HCT116 (cell line): ENCODE measurements at regions not wholly inside any gene's neighbourhood (a gene's known extent, or its start where the extent isn't known, plus 50 kb on each side); places are given as distances from the start of the nearest gene placed in this dataset.

Experiments
- ATAC-seq: fragments of 200-7000 bp; cut with Tn5 transposase; 2 replicates; pipeline ENCODE4 v1.9.1; 2020; ENCODE audit warnings: mild to moderate bottlenecking, moderate library complexity
- BruUV-seq: library from RNA; stranded (reverse); fragments of 400-500 nt; replicated peaks from 2 replicates; lab custom pipeline; 2021; lab: Mats Ljungman, UMichigan
- CTCF ChIA-PET: fragments of 300-600 bp; sonication (Branson Sonifier 250); formaldehyde crosslinking; loops from one replicate; lab custom pipeline; 2021; ENCODE audit warnings: antibody characterized with exemption; lab: Charles Lee
- POLR2A ChIA-PET: fragments of 300-600, 350-600 bp; sonication (Branson Sonifier 250); formaldehyde crosslinking; loops from one replicate; lab custom pipeline; 2021; ENCODE audit warnings: antibody characterized with exemption; lab: Charles Lee
- RAD21 ChIA-PET, 2 experiments: fragments of 300-600 bp; sonication (Branson Sonifier 250); formaldehyde crosslinking; loops; one replicate each; lab custom pipeline; 2023; ENCODE audit warnings: low total read pairs in 2 of 2; ENCODE audit not compliant: uncharacterized antibody in 2 of 2, unreplicated experiment in 2 of 2, low non-redundant PET in 1 of 2; lab: Charles Lee
- DNase-seq: peaks from one replicate; pipeline ENCODE4 v3.0.0-alpha.2; 2010; ENCODE audit warnings: low read depth, low spot score
- H2AFZ ChIP-seq: fragments of 200-600 bp; shearing (Covaris generic), sonication (generic); 2 replicates; pipeline ENCODE4 v1.6.1; 2017; ENCODE audit warnings: low read depth, mixed run types, mixed read lengths, antibody characterized with exemption, low read length; ENCODE audit not compliant: poor library complexity, severe bottlenecking
- H3K27ac ChIP-seq: 2 replicates; pipeline ENCODE4 v1.5.1; 2012; ENCODE audit warnings: low read depth, low read length
- H3K27me3 ChIP-seq: fragments of 200-600 bp; sonication (generic); 2 replicates; pipeline ENCODE4 v1.6.1; 2016; ENCODE audit warnings: mixed run types, low read length, mixed read lengths; ENCODE audit not compliant: insufficient read depth
- H3K36me3 ChIP-seq, 2 experiments: fragments of 200-500 bp in 1 of 2; fragments of 200-600 bp in 1 of 2; sonication (Bioruptor generic) in 1 of 2; sonication (generic) in 1 of 2; 2 replicates each; pipeline versions ENCODE4 v1.5.1 to v1.6.1; 2014 to 2016; ENCODE audit warnings: low read length in 2 of 2, inconsistent platforms in 1 of 2, mixed read lengths in 1 of 2, mixed run types in 1 of 2; ENCODE audit not compliant: insufficient read depth in 2 of 2, control insufficient read depth in 1 of 2
- H3K4me1 ChIP-seq, 2 experiments: fragments of 200-600 bp in 1 of 2; sonication (generic) in 1 of 2; 2 replicates each; pipeline versions ENCODE4 v1.5.1 to v1.6.1; 2012 to 2017; ENCODE audit warnings: low read length in 2 of 2, inconsistent platforms in 1 of 2, mild to moderate bottlenecking in 1 of 2, mixed read lengths in 1 of 2, mixed run types in 1 of 2, moderate library complexity in 1 of 2; ENCODE audit not compliant: insufficient read depth in 2 of 2, control insufficient read depth in 1 of 2
- H3K4me2 ChIP-seq: fragments of 200-600 bp; sonication (generic); 2 replicates; pipeline ENCODE4 v1.6.1; 2017; ENCODE audit warnings: mixed run types, low read length, mixed read lengths
- H3K4me3 ChIP-seq, 2 experiments: fragments of 200-600 bp in 1 of 2; sonication (generic) in 1 of 2; replicated peaks in 1 of 2; 2 replicates each; pipeline ENCODE4 v1.5.1; 2011 to 2016; ENCODE audit warnings: low read length in 2 of 2, control low read depth in 1 of 2, low read depth in 1 of 2, mild to moderate bottlenecking in 1 of 2, mixed read lengths in 1 of 2, mixed run types in 1 of 2
- H3K79me2 ChIP-seq: fragments of 200-600 bp; sonication (generic); 2 replicates; pipeline ENCODE4 v1.6.1; 2017; ENCODE audit warnings: mild to moderate bottlenecking, mixed run types, low read length, moderate library complexity, mixed read lengths; ENCODE audit not compliant: insufficient read depth
- H3K9ac ChIP-seq: fragments of 200-600 bp; sonication (generic); 2 replicates; pipeline ENCODE4 v1.6.1; 2016; ENCODE audit warnings: low read length, mixed read lengths
- H3K9me2 ChIP-seq: fragments of 200-600 bp; sonication (generic), shearing (Covaris generic); 2 replicates; pipeline ENCODE4 v1.6.1; 2017; ENCODE audit warnings: mixed run types, mild to moderate bottlenecking, moderate library complexity; ENCODE audit not compliant: insufficient read depth
- H3K9me3 ChIP-seq, 2 experiments: fragments of 200-500 bp in 1 of 2; fragments of 200-600 bp in 1 of 2; sonication (Bioruptor generic) in 1 of 2; sonication (generic) in 1 of 2; 2 replicates each; pipeline ENCODE4 v1.6.1; 2014 to 2017; ENCODE audit warnings: low read length in 2 of 2, mixed read lengths in 2 of 2, inconsistent platforms in 1 of 2, low read depth in 1 of 2, mild to moderate bottlenecking in 1 of 2, mixed run types in 1 of 2, moderate library complexity in 1 of 2; ENCODE audit not compliant: control insufficient read depth in 1 of 2, insufficient read depth in 1 of 2
- H4K20me1 ChIP-seq: fragments of 200-600 bp; sonication (generic), shearing (Covaris generic); 2 replicates; pipeline ENCODE4 v1.6.1; 2017; ENCODE audit warnings: mixed run types, mild to moderate bottlenecking, moderate library complexity; ENCODE audit not compliant: insufficient read depth
- CEBPB ChIP-seq: IDR thresholded peaks from 2 replicates; pipeline ENCODE4 v1.6.1; 2012; ENCODE audit warnings: low read depth
- ELF1 ChIP-seq: IDR thresholded peaks from 2 replicates; pipeline ENCODE4 v1.6.1; 2012; ENCODE audit warnings: low read depth, borderline replicate concordance
- FOSL1 ChIP-seq: IDR thresholded peaks from 2 replicates; pipeline ENCODE4 v1.6.1; 2012; ENCODE audit warnings: low read depth
- JUND ChIP-seq: IDR thresholded peaks from 2 replicates; pipeline ENCODE4 v1.6.1; 2012
- MAX ChIP-seq: IDR thresholded peaks from 2 replicates; pipeline ENCODE4 v1.6.1; 2012
- POLR2AphosphoS5 ChIP-seq: IDR thresholded peaks from 2 replicates; pipeline ENCODE4 v1.6.1; 2011; ENCODE audit warnings: mild to moderate bottlenecking, low read depth, low read length, moderate library complexity
- RAD21 ChIP-seq: IDR thresholded peaks from 2 replicates; pipeline ENCODE4 v1.6.1; 2012; ENCODE audit warnings: low read depth, mild to moderate bottlenecking
- REST ChIP-seq: IDR thresholded peaks from 2 replicates; pipeline ENCODE4 v1.6.1; 2012; ENCODE audit warnings: low read depth
- ZNF274 ChIP-seq: fragments of 200-500 bp; sonication (Bioruptor generic); IDR thresholded peaks from 2 replicates; pipeline ENCODE4 v1.6.1; 2014; ENCODE audit warnings: mild to moderate bottlenecking, low read depth, low read length, inconsistent platforms
- intact Hi-C: fragments of 100-400 bp; cut with micrococcal nuclease; formaldehyde crosslinking; loops from 2 replicates; pipeline ENCODE4 v1.10.0; 2022

GRCh38 chr9:73523391-73523790, 371.7 kb downstream of the ANXA1 start:
- Histone ChIP-seq H3K27me3 (no peaks in the 10 kb centered on the region), H3K4me1 (no peaks in the 10 kb centered on the region), H3K9me2 (no peaks in the 10 kb centered on the region), H4K20me1 (no peaks in the 10 kb centered on the region), H3K27ac (no peak overlapping the region), H3K79me2 (no peaks in the 10 kb centered on the region), H3K36me3 (no peaks in the 10 kb centered on the region), H3K9ac (no peak overlapping the region)
- ChIA-PET POLR2A (no interaction called here), RAD21 (no interaction called here), CTCF (no interaction called here)
- BruUV-seq = no TSS peak
- intact Hi-C loops = no loop called here
- DNase-seq = no peak
- no peak for TF ChIP-seq CEBPB
- TF ChIP-seq MAX = no peak
- TF ChIP-seq JUND = no peak
- TF ChIP-seq POLR2AphosphoS5 = no peak
- TF ChIP-seq ELF1 = no peak
- no peak for TF ChIP-seq RAD21
- no peak for TF ChIP-seq FOSL1
- TF ChIP-seq, all 23 proteins: peak for 0
- H2AFZ ChIP-seq = no peak overlapping the region
- no peaks in the 10 kb centered on the region for H3K9me3 ChIP-seq
- H3K4me3 ChIP-seq = no peak overlapping the region
- H3K4me2 ChIP-seq = no peak overlapping the region
- no peak for ATAC-seq

GRCh38 chr9:73525350-73525749, 373.7 kb downstream of the ANXA1 start:
- ChIA-PET CTCF (no interaction called here), RAD21 (no interaction called here), POLR2A (no interaction called here)
- DNase-seq (no peak), ATAC-seq (no peak)
- H4K20me1 ChIP-seq = no peaks in the 10 kb centered on the region
- H3K4me2 ChIP-seq = no peak overlapping the region
- no peak overlapping the region for H2AFZ ChIP-seq
- no TSS peak for BruUV-seq
- no peaks in the 10 kb centered on the region for H3K79me2 ChIP-seq
- H3K9me2 ChIP-seq = no peaks in the 10 kb centered on the region
- TF ChIP-seq REST = no peak
- TF ChIP-seq ZNF274 = no peak
- intact Hi-C loops = no loop called here
- no peaks in the 10 kb centered on the region for H3K36me3 ChIP-seq
- H3K4me1 ChIP-seq = no peaks in the 10 kb centered on the region
- H3K27ac ChIP-seq = no peak overlapping the region
- no peak overlapping the region for H3K9ac ChIP-seq
- H3K4me3 ChIP-seq = no peak overlapping the region
- H3K9me3 ChIP-seq = no peaks in the 10 kb centered on the region
- H3K27me3 ChIP-seq = no peaks in the 10 kb centered on the region
